GM19452 (cell line): ENCODE measurements at regions not wholly inside any gene's neighbourhood (a gene's known extent, or its start where the extent isn't known, plus 50 kb on each side); places are given as distances from the start of the nearest gene placed in this dataset.
"Not testable (repeated sequence)": the region's sequence is repeated elsewhere in the genome, so short reads cannot be mapped to it uniquely, and the experiment has no call there.

Source experiments
- ATAC-seq: cut with Tn5 transposase; IDR thresholded peaks from one replicate; pipeline ENCODE4 v1.9.1; 2021; ENCODE audit not compliant: unreplicated experiment

DNA sequence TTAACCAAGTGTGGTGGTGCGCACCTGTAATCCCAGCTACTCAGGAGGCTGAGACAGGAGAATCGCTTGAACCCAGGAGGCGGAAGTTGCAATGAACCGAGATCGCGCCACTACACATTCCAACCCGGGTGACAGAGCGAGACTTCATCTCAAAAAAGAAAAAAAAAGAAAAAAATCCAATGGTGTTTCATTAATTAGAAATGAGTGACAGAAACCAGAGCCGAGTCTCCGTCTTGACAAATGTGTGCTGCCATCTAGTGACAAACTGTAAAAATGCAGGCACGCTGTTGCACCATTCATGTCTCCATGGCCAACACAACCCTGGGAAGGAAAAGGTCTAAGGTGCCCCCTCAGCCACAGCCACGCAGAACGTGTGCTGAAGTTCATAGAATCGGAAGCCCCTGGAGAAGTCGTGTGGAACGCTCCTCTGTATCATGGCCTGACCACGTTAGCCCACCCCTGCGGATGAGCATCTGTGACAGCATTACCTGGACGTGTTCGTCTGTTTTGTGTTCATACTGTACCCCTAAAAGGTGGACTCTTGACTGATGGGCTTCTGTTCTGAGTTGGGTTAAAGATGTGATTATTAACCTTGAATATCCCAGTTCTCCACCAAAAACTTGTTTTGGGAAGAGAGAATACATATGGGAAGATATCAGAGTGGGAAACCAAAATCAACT is 94.9 kb downstream of the LYZL2 start:
- no peak for ATAC-seq

DNA sequence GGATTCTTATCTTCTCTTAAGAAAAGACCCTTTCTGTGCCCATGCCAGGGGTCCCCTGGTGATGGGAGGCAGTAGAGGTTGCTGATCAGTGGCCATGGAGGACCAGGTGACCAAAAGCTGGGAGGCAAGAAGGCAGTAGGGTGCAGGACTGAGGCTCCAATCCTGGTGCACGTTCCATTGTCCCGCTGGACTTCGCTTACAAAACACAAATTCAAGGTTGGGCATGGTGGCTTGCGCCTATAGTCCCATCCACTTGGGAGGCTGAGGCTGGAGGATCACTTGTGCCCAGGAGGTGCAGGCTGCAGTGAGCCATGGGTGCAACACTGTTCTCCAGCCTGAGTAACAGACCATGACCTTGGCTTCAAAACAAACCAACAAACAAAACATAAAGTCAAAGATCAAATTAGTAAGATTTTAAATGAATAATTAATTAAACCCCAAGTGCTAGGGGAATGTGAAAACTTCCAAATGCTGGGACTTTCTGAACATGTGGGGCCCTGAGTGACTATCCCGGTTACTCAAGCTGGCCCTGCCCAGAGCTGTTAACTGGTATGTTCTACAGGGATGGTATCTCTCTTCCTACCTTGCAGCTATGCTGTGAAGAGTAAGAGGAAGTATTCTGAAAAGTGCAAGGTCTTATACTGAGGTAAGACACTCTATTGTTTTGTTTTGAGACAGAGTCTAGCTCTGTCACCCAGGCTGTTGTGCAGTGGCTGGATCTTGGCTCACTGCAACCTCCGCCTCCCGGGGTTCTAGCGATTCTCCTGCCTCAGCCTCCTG is 97.6 kb downstream of the LYZL2 start:
- no peak for ATAC-seq

DNA sequence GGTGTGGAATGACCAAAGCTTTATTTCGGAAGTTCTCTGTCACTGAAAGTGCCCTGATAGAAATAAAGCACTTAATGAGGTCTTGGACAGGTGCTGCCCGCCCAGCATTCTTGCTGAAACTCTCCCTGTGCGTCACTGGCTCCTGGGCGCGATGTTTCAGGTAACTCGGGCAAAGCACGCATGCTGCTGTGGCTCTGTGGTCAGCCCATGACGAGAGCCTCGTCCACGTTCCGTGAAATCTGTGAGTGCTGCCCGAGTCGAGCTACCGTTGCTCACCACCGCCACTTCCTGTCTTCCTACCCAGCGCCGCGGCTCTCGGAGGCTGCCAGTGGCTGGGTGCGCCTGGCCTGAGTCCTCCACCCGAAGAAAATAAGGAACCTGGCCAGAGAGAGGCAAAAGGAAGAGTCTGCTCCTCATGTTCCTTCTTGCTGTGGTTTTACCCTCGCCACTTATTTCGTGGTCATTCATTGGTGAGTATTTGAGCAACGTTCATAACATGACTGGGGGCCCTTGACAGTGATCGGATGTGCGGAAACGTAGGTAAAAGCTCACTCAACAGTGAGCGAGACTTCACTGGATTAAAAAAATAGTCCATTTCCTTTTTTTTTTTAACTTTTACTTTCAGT is 95.5 kb downstream of the MAP3K8 start:
- peak; percentile 63 for ATAC-seq

DNA sequence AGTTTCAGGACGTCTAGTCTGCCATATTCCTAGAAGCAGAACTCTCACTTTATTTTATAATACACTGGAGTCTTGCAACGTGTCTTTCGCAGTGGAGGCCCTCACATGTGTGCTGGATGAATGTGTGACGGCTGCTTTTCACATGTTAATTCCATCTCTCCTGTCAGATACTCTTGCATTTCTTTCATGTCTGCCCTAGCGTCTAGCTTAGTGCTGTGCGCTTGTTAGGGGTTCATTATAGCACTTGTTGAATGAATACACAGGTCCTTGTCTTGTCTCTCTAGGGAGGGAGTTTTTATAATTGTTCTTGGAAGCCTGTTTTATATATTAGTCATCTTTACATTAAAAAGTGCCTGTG is 94.4 kb downstream of the MAP3K8 start:
- ATAC-seq, result no peak

DNA sequence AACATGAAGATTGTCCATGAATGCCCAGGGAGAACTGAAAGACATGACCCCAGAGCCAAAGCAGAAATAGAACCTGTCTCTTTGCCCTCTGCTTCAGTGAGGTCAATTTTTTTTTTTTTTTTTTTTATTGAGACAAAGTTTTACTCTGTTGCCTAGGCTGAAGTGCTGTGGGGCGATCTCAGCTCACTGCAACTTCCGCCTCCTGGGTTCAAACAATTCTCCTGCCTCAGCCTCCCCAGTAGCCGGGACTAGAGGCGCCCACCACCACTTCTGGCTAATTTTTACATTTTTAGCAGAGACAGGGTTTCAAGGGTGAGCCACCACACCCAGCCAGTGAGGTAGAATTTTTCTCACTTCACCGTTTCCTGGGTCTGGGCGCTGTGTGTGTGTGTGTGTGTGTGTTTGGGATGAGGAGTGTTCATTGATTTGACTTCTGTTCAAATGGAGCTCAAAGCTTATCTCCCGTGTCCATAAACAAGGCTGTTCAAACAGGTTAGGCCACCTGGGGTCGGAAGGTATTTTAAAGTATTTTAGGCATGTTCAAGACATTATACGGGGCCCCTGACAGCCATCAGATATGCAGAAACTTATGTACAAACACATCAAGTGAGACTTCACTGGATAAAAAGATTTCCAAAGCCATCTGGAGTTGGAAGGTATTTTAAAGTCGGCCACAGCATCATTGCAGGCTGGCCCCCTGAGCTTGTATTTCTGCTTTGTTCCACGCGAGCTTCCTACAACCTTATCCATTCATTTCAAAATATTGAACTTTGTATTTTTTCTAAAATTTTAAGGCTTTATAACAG is 93.8 kb downstream of the MAP3K8 start:
- ATAC-seq, result no peak

DNA sequence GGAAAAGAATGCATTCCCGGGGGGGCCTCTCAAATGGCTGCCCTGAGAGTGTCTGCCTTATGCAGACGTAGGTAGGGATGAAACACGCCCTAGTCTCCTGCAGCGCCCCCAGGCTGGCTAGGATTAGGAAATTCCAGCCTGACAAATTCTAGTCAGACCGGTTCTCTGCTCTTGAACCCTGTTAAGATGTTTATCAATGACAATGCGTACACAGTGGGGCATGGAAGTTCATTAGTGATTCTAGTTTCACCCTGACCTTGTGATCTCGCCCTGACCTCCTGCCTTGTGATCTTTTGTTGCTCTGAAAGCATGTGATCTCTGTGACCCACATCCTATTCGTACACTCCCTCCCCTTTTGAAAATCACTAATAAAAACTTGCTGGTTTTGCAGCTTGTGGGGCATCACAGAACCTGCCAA is 88.7 kb downstream of the MAP3K8 start:
- ATAC-seq, result not testable (repeated sequence)

DNA sequence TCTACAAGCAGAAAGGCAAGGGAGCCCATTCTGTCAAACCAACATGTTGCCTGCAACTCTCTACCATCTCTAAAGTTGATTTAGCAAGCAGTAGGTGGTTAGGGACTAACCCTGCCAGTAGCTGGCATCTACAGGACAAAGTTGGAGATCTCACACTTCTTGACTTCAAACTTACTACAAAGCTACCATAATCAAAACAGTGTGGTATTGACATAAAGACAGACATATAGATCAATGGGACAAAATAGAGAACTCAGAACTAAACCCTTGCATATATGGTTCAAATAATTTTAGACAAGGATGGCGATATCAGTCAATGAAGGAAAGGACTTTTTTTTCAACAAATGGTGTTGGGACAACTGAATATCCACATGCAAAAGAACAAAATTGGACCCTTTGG is 84.9 kb downstream of the MAP3K8 start:
- no peak for ATAC-seq
